Liver (tissue), 3 donors: ENCODE measurements at regions not wholly inside any gene's neighbourhood (a gene's known extent, or its start where the extent isn't known, plus 50 kb on each side); places are given as distances from the start of the nearest gene placed in this dataset.

ENCODE experiments used
- EGR1 ChIP-seq, 2 donors: IDR thresholded peaks; 2 replicates each; pipeline ENCODE4 v1.6.1; 2016 to 2018; ENCODE audit warnings: antibody characterized with exemption in 2 of 2, low read depth in 2 of 2
- FOXA2 ChIP-seq: IDR thresholded peaks from 2 replicates; pipeline ENCODE4 v1.6.1; 2016; ENCODE audit warnings: antibody characterized with exemption
- GABPA ChIP-seq, 2 donors: IDR thresholded peaks in 1 of 2; conservative IDR thresholded peaks in 1 of 2; 2 replicates each; pipeline ENCODE4 v1.6.1; 2016; ENCODE audit warnings: antibody characterized with exemption in 2 of 2, mild to moderate bottlenecking in 1 of 2, moderate library complexity in 1 of 2
- HNF4A ChIP-seq, 2 donors: conservative IDR thresholded peaks; 2 replicates each; pipeline ENCODE4 v1.6.1; 2016; ENCODE audit warnings: antibody characterized with exemption in 2 of 2, mild to moderate bottlenecking in 2 of 2
- RAD21 ChIP-seq, 2 donors: IDR thresholded peaks; 2 replicates each; pipeline ENCODE4 v1.6.1; 2016; ENCODE audit warnings: antibody characterized with exemption in 2 of 2, mild to moderate bottlenecking in 2 of 2
- REST ChIP-seq: IDR thresholded peaks from 2 replicates; pipeline ENCODE4 v1.6.1; 2016; ENCODE audit warnings: antibody characterized with exemption, mild to moderate bottlenecking
- SP1 ChIP-seq: IDR thresholded peaks from 2 replicates; pipeline ENCODE4 v1.6.1; 2018; ENCODE audit warnings: antibody characterized with exemption, mild to moderate bottlenecking
- TAF1 ChIP-seq: conservative IDR thresholded peaks from 2 replicates; pipeline ENCODE4 v1.6.1; 2016; ENCODE audit warnings: antibody characterized with exemption, mild to moderate bottlenecking
- YY1 ChIP-seq: IDR thresholded peaks from 2 replicates; pipeline ENCODE4 v1.6.1; 2016; ENCODE audit warnings: antibody characterized with exemption, mild to moderate bottlenecking
- TF ChIP-seq, protein P1 (sequence below): fragments of 150-350 bp; IDR thresholded peaks from 2 replicates; pipeline ENCODE4 v1.5.1; 2017; ENCODE audit warnings: improper control_type of control experiment, low read depth, low read length; ENCODE audit not compliant: missing input control
- TF ChIP-seq, protein P2 (sequence below): IDR thresholded peaks from 2 replicates; pipeline ENCODE4 v1.6.1; 2016; ENCODE audit warnings: antibody characterized with exemption
- TF ChIP-seq, protein P3 (sequence below): IDR thresholded peaks from 2 replicates; pipeline ENCODE4 v1.6.1; 2016; ENCODE audit warnings: antibody characterized with exemption
- donor health status: healthy.
- donor health status: healthy.

DNA sequence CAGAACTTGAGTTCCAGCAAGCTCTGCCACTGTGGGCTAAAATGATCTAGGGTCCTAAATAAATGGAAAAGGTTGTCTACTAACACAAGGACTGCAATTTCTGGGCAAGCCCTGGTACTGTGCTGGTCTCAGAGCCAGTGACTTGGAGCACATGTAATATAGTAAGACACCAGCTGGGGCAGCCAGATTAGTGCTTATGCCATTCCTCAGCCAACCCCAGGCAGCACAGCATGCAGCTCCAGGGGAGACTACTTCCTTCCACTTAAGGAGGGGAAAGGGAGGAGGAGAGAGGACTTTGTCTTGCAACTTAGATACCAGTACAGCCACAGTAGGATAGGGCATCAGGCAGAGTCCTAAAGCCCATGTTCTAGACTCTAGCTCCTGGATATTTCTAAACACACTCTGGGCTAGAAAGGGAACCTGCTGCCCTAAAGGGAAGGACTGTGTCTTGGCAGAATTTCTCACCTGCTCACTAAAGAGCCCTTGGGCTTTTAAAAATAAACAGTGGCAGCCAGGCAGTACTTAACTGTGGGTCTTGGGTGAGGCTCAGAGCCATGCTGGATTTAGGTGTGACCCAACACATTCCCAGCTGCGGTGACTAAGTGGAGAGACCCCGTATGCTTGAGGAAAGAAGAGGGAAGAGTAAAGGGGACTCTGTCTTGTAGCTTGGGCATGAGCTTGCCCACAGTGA lies 223.7 kb upstream of the BCHE start:
- TF ChIP-seq, protein P1, sequence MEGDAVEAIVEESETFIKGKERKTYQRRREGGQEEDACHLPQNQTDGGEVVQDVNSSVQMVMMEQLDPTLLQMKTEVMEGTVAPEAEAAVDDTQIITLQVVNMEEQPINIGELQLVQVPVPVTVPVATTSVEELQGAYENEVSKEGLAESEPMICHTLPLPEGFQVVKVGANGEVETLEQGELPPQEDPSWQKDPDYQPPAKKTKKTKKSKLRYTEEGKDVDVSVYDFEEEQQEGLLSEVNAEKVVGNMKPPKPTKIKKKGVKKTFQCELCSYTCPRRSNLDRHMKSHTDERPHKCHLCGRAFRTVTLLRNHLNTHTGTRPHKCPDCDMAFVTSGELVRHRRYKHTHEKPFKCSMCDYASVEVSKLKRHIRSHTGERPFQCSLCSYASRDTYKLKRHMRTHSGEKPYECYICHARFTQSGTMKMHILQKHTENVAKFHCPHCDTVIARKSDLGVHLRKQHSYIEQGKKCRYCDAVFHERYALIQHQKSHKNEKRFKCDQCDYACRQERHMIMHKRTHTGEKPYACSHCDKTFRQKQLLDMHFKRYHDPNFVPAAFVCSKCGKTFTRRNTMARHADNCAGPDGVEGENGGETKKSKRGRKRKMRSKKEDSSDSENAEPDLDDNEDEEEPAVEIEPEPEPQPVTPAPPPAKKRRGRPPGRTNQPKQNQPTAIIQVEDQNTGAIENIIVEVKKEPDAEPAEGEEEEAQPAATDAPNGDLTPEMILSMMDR: no peak
- TF ChIP-seq YY1 (no peak), GABPA (IDR thresholded peaks at IDR 0.05 in 1 of 2, conservative IDR thresholded peaks at IDR 0.05 in 1 of 2) (no peak), REST (no peak), TAF1 (no peak), RAD21 (IDR thresholded peaks at IDR 0.05) (no peak), SP1 (no peak), EGR1 (IDR thresholded peaks at IDR 0.05; ENCODE audit: low read depth in 2 of 2) (no peak), HNF4A (conservative IDR thresholded peaks at IDR 0.05) (no peak), FOXA2 (no peak)
- TF ChIP-seq, protein P2, sequence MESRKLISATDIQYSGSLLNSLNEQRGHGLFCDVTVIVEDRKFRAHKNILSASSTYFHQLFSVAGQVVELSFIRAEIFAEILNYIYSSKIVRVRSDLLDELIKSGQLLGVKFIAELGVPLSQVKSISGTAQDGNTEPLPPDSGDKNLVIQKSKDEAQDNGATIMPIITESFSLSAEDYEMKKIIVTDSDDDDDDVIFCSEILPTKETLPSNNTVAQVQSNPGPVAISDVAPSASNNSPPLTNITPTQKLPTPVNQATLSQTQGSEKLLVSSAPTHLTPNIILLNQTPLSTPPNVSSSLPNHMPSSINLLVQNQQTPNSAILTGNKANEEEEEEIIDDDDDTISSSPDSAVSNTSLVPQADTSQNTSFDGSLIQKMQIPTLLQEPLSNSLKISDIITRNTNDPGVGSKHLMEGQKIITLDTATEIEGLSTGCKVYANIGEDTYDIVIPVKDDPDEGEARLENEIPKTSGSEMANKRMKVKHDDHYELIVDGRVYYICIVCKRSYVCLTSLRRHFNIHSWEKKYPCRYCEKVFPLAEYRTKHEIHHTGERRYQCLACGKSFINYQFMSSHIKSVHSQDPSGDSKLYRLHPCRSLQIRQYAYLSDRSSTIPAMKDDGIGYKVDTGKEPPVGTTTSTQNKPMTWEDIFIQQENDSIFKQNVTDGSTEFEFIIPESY: no peak
- TF ChIP-seq, protein P3, sequence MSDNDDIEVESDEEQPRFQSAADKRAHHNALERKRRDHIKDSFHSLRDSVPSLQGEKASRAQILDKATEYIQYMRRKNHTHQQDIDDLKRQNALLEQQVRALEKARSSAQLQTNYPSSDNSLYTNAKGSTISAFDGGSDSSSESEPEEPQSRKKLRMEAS: no peak
